Psoas muscle (tissue), 7 donors: ENCODE measurements at regions not wholly inside any gene's neighbourhood (a gene's known extent, or its start where the extent isn't known, plus 50 kb on each side); places are given as distances from the start of the nearest gene placed in this dataset.

ENCODE experiments used
- ATAC-seq, 4 donors: fragments of 200-7000 bp; cut with Tn5 transposase; one replicate each; pipeline ENCODE4 v1.9.1; 2020; ENCODE audit warnings: moderate library complexity in 3 of 4, mild to moderate bottlenecking in 2 of 4
- DNase-seq, 2 donors: peaks; one replicate each; pipeline ENCODE4 v3.0.0-alpha.2; 2020
- H3K27ac ChIP-seq: fragments of 200-600 bp; one replicate; pipeline ENCODE4 v1.8.0; 2022
- H3K27me3 ChIP-seq, 3 donors: fragments of 200-600 bp in 1 of 3; one replicate each; pipeline versions ENCODE4 v1.6.1 to v1.8.0; 2013 to 2022; ENCODE audit warnings: low read length in 2 of 3, mild to moderate bottlenecking in 2 of 3, moderate library complexity in 1 of 3; ENCODE audit not compliant: insufficient read depth in 3 of 3
- H3K36me3 ChIP-seq, 2 donors: fragments of 200-600 bp in 1 of 2; one replicate each; pipeline versions ENCODE4 v1.6.1 to v1.8.0; 2013 to 2022; ENCODE audit warnings: low read depth in 1 of 2, mild to moderate bottlenecking in 1 of 2, moderate library complexity in 1 of 2; ENCODE audit not compliant: insufficient read depth in 1 of 2
- H3K4me1 ChIP-seq: fragments of 200-600 bp; one replicate; pipeline ENCODE4 v1.8.0; 2022
- H3K4me3 ChIP-seq: fragments of 200-600 bp; one replicate; pipeline ENCODE4 v1.8.0; 2022; ENCODE audit warnings: mild to moderate bottlenecking
- H3K9me3 ChIP-seq: fragments of 200-600 bp; one replicate; pipeline ENCODE4 v1.8.0; 2022
- CTCF ChIP-seq: fragments of 200-600 bp; IDR thresholded peaks from one replicate; pipeline ENCODE4 v1.8.0; 2022; ENCODE audit warnings: antibody characterized with exemption
- WGBS, 3 donors: extraction: QIAGEN DNeasy Blood & Tissue Kit; methylation state at CpG; one replicate each; pipeline versions ENCODE4 v1.1.6 to v1.1.7; 2013; 5-methylcytosine and 5-hydroxymethylcytosine counted together
- intact Hi-C, 2 donors: fragments of 100-400 bp; cut with DNase I; formaldehyde crosslinking; loops; one replicate each; pipeline versions ENCODE4 v1.11.0 to v1.14.2; 2022
- donor health status: healthy with polysubstance abuse.
- donor health status: DM: no; HTN: no; CAD: no; lungs with moderate emphysema.
- donor health status: Bipolar disorder and iron deficiency.
- donor health status: healthy.
- donor health status: DM: yes; HTN: yes; CAD: no.
- donor health status: DM: no; HTN: no; CAD: no.
- donor health status: DM: yes; HTN: yes; CAD: no.

GRCh38 chr4:189420572-189420971 lies 520.1 kb upstream of the FRG1 start:
- DNase-seq (no peak), ATAC-seq (no peak)
- Histone ChIP-seq H3K9me3 (no peaks in the 10 kb centered on the region), H3K27me3 (no peaks in the 10 kb centered on the region), H3K27ac (no peak overlapping the region), H3K36me3 (no peaks in the 10 kb centered on the region), H3K4me3 (no peak overlapping the region), H3K4me1 (no peaks in the 10 kb centered on the region)
- intact Hi-C loops = no loop called here
- no peak for TF ChIP-seq CTCF
- WGBS, 3 donors = 33 to 43% (median 35%) methylated on average over 10 of the region's 10 CpGs

GRCh38 chr4:189436207-189436606 lies 504.5 kb upstream of the FRG1 start:
- Histone ChIP-seq H3K27me3 (no peaks in the 10 kb centered on the region), H3K9me3 (no peaks in the 10 kb centered on the region), H3K27ac (no peak overlapping the region), H3K4me3 (no peak overlapping the region), H3K4me1 (no peaks in the 10 kb centered on the region), H3K36me3 (no peaks in the 10 kb centered on the region)
- intact Hi-C loops = no loop called here
- TF ChIP-seq CTCF = no peak
- ATAC-seq (no peak), DNase-seq (no peak)
- 66 to 81% (median 80%) methylated on average over 3 of the region's 3 CpGs for WGBS, 3 donors

- TF ChIP-seq CTCF = no peak
- Histone ChIP-seq H3K27ac (no peak overlapping the region), H3K4me3 (no peak overlapping the region), H3K9me3 (no peaks in the 10 kb centered on the region), H3K4me1 (no peaks in the 10 kb centered on the region), H3K36me3 (no peaks in the 10 kb centered on the region), H3K27me3 (no peaks in the 10 kb centered on the region)
- DNase-seq = no peak
- intact Hi-C loops = no loop called here
- ATAC-seq = no peak
- 35 to 58% (median 39%) methylated on average over 4 of the region's 4 CpGs for WGBS, 3 donors
Measured at GRCh38 chr4:189440716-189441115, 500.0 kb upstream of the FRG1 start.

- DNase-seq (no peak), ATAC-seq (no peak)
- TF ChIP-seq CTCF = no peak
- Histone ChIP-seq H3K9me3 (no peaks in the 10 kb centered on the region), H3K4me1 (no peaks in the 10 kb centered on the region), H3K27ac (no peak overlapping the region), H3K36me3 (no peaks in the 10 kb centered on the region), H3K4me3 (no peak overlapping the region), H3K27me3 (no peaks in the 10 kb centered on the region)
- whole genome bisulfite sequencing, 3 donors = 35 to 56% (median 41%) methylated on average over 6 of the region's 6 CpGs
- intact Hi-C loops = no loop called here
Measured at GRCh38 chr4:189443341-189443740, 497.3 kb upstream of the FRG1 start.

GRCh38 chr4:189445613-189446012 lies 495.1 kb upstream of the FRG1 start:
- H3K4me3 ChIP-seq = no peak overlapping the region
- no peak for TF ChIP-seq CTCF
- ATAC-seq = no peak
- intact Hi-C loops = no loop called here
- DNase-seq = no peak
- no peaks in the 10 kb centered on the region for H3K9me3 ChIP-seq
- no peaks in the 10 kb centered on the region for H3K4me1 ChIP-seq
- no peak overlapping the region for H3K27ac ChIP-seq
- no peaks in the 10 kb centered on the region for H3K36me3 ChIP-seq
- H3K27me3 ChIP-seq = no peaks in the 10 kb centered on the region
